ENCODE measurements at regions not wholly inside any gene's neighbourhood (a gene's known extent, or its start where the extent isn't known, plus 50 kb on each side); places are given as distances from the start of the nearest gene placed in this dataset.

DNA sequence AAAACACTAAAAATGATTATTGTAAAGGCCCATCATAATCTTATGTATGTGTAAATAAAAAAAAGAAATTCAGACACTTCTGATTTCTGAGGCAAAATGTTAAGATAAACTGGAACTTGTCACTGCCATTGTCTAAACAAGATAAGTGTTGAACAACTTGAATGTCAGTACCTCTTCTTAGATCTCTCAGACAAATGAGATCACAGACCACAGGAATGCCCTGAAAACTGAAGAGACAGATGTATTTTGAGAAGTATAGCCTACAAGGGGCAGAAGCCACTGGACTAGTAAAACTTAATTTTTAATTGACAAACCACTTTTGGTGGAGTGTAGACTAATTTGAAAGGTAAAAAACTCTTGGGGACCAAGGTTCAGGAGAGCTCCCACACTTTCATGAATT lies 375.5 kb upstream of the SLITRK5 start:
- H3K4me3 ChIP-seq (ENCODE audit: control insufficient read depth, low read depth, low read length), result no peak overlapping the region
- no peak for DNase-seq (ENCODE audit: low read depth)
- TF ChIP-seq, protein P1, sequence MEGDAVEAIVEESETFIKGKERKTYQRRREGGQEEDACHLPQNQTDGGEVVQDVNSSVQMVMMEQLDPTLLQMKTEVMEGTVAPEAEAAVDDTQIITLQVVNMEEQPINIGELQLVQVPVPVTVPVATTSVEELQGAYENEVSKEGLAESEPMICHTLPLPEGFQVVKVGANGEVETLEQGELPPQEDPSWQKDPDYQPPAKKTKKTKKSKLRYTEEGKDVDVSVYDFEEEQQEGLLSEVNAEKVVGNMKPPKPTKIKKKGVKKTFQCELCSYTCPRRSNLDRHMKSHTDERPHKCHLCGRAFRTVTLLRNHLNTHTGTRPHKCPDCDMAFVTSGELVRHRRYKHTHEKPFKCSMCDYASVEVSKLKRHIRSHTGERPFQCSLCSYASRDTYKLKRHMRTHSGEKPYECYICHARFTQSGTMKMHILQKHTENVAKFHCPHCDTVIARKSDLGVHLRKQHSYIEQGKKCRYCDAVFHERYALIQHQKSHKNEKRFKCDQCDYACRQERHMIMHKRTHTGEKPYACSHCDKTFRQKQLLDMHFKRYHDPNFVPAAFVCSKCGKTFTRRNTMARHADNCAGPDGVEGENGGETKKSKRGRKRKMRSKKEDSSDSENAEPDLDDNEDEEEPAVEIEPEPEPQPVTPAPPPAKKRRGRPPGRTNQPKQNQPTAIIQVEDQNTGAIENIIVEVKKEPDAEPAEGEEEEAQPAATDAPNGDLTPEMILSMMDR (IDR thresholded peaks at IDR 0.05; ENCODE audit: control insufficient read depth, insufficient read depth, low read depth, low read length, missing control alignments), result no peak

DNA sequence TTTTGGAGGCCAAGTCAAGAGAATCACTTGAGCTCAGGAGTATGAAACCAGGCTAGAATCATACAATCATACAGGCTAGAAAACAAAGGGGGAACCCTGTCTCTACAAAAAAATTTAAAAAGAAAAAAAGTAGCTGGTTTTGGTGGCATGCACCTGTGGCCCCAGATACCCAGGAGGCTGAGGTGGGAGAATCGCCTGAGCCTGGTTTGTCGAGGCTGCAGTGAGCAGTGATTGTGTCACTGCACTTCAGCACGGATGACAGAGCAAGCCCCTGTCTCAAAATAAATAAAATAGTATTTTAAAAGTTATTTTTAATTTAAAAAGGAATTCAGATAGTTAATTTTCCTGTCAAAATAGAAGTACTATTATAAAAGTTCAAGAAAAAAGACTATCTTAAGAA lies 369.1 kb upstream of the SLITRK5 start:
- DNase-seq (ENCODE audit: low read depth), result no peak
- TF ChIP-seq, protein P1 (IDR thresholded peaks at IDR 0.05; ENCODE audit: control insufficient read depth, insufficient read depth, low read depth, low read length, missing control alignments), result no peak
- H3K4me3 ChIP-seq (ENCODE audit: control insufficient read depth, low read depth, low read length), result no peak overlapping the region

DNA sequence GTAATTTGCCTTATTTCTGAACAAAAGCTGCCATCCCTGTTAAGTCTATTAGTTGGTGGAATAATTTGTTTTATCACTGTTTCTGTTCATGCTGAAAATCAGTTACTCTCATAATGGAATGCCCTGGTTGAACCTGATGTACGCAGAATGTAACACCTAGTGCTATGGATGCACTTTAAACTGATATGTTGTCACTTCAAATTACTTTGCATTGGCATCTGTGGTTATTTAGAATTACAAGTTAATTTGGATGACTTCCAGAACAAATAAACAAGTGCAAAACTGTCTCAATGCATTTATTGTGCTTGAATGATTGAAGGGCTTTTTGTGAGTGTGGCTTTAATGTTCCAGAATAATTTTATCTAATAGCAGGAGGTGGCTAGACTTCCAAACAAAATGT lies 368.2 kb upstream of the SLITRK5 start:
- no peak overlapping the region for H3K4me3 ChIP-seq (ENCODE audit: control insufficient read depth, low read depth, low read length)
- TF ChIP-seq, protein P1 (IDR thresholded peaks at IDR 0.05; ENCODE audit: control insufficient read depth, insufficient read depth, low read depth, low read length, missing control alignments), result no peak
- no peak for DNase-seq (ENCODE audit: low read depth)

DNA sequence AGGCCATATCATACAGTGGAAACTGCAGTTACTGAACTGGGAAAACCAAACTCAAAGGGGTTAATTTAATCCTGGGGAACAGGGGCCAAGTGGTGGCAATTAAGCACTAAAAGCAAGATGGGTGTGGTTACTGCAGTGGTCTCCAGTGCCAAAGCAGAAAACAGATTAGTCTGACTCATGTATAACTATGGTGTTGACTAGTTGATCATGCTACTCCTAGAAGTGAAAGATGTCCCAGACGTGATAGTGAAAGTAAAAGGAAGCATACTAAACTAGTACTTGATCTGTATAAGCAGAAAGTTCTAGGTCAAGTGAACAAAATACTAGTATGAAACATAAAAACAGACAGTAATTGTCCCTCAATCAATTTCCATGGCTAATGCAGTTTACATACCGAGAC lies 360.0 kb upstream of the SLITRK5 start:
- no peak overlapping the region for H3K4me3 ChIP-seq (ENCODE audit: control insufficient read depth, low read depth, low read length)
- TF ChIP-seq, protein P1 (IDR thresholded peaks at IDR 0.05; ENCODE audit: control insufficient read depth, insufficient read depth, low read depth, low read length, missing control alignments), result no peak
- DNase-seq (ENCODE audit: low read depth), result no peak

DNA sequence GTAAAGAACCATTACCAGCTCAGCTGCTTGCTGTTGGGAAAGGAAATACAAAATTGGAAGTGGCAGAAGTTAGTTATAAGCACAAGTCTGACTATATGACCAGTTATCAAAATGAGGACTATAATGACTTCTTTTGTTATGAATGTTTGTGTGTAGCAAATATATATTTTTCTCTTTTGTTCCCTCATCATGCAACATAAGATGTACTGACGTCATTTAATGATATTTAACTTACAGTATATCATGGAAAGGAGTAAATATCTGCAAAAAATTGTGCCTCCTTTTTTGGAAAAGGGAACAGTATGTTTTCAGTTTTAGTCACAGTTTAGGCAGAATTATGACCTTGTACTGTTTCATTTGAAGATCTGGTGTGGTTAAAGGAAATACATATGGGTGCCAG lies 356.3 kb upstream of the SLITRK5 start:
- TF ChIP-seq, protein P1 (IDR thresholded peaks at IDR 0.05; ENCODE audit: control insufficient read depth, insufficient read depth, low read depth, low read length, missing control alignments), result no peak
- H3K4me3 ChIP-seq (ENCODE audit: control insufficient read depth, low read depth, low read length), result no peak overlapping the region
- no peak for DNase-seq (ENCODE audit: low read depth)

DNA sequence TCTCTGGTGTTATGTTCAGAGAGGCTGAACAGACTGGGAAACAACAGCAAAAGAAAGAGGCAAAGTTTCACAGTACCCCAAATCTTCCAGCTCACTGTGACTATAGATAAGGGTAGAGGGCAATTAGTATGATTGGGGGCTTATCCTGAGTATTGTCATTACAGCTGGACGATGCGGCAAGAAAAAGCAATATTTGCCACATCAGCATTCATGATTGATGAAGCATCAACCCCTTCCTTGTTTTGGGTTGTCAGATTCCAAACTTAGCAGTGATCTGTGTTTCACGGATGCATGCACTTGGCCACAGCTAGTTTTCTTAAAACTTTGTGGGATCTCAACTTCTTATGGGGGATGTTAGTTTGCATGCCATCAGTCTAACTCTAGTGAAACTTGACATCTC lies 348.8 kb upstream of the SLITRK5 start:
- no peak overlapping the region for H3K4me3 ChIP-seq (ENCODE audit: control insufficient read depth, low read depth, low read length)
- DNase-seq (ENCODE audit: low read depth), result no peak
- TF ChIP-seq, protein P1 (IDR thresholded peaks at IDR 0.05; ENCODE audit: control insufficient read depth, insufficient read depth, low read depth, low read length, missing control alignments), result no peak

DNA sequence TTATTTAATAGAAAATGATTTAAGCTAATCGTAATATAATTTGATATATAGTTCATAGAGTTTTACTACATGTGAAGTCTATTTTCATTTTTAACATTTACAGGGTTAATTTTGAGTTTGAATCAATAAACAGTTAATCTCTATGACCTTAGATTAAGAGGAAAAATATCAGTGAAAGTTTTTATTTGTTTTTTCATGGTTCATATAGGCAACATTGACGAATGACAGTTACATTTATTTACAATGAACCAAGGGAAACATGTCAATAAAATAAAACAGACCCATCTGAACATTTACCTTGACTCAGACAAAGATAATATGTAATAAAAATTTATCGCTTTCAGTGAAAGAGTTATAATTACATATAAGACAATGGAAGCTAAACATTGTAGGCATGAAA lies 346.6 kb upstream of the SLITRK5 start:
- no peak for DNase-seq (ENCODE audit: low read depth)
- no peak overlapping the region for H3K4me3 ChIP-seq (ENCODE audit: control insufficient read depth, low read depth, low read length)
- TF ChIP-seq, protein P1 (IDR thresholded peaks at IDR 0.05; ENCODE audit: control insufficient read depth, insufficient read depth, low read depth, low read length, missing control alignments), result no peak

Measured in AG09309 (cell line).